8988T (cell line): ENCODE measurements at regions not wholly inside any gene's neighbourhood (a gene's known extent, or its start where the extent isn't known, plus 50 kb on each side); places are given as distances from the start of the nearest gene placed in this dataset.
"Not testable (repeated sequence)": the region's sequence is repeated elsewhere in the genome, so short reads cannot be mapped to it uniquely, and the experiment has no call there.

ENCODE experiments used
- DNase-seq: peaks from one replicate; pipeline ENCODE4 v3.0.0; 2011

- DNase-seq: no peak
Measured at GRCh38 chr1:104028416-104029035, 278.8 kb downstream of the AMY1C start.

GRCh38 chr1:104029456-104029970, 279.8 kb downstream of the AMY1C start:
- DNase-seq: no peak

- no peak for DNase-seq
Measured at GRCh38 chr1:104056786-104057185, 307.1 kb downstream of the AMY1C start.

- not testable (repeated sequence) for DNase-seq
Measured at GRCh38 chr1:104057219-104057898, 307.7 kb downstream of the AMY1C start.

GRCh38 chr1:104061637-104062036, 311.9 kb downstream of the AMY1C start:
- DNase-seq: not testable (repeated sequence)

GRCh38 chr1:104064399-104064798, 314.7 kb downstream of the AMY1C start:
- no peak for DNase-seq

- no peak for DNase-seq
Measured at GRCh38 chr1:104072915-104073371, 323.2 kb downstream of the AMY1C start.

GRCh38 chr1:104073463-104073902, 323.8 kb downstream of the AMY1C start:
- DNase-seq: no peak

GRCh38 chr1:104082221-104082620, 332.5 kb downstream of the AMY1C start:
- no peak for DNase-seq

GRCh38 chr1:104084380-104084779, 334.7 kb downstream of the AMY1C start:
- no peak for DNase-seq

- DNase-seq: no peak
Measured at GRCh38 chr1:104092698-104093097, 343.0 kb downstream of the AMY1C start.

GRCh38 chr1:104098837-104099236, 349.1 kb downstream of the AMY1C start:
- DNase-seq: no peak

GRCh38 chr1:104100115-104100514, 350.4 kb downstream of the AMY1C start:
- DNase-seq: no peak

- no peak for DNase-seq
Measured at GRCh38 chr1:104105465-104105864, 355.8 kb downstream of the AMY1C start.

- no peak for DNase-seq
Measured at GRCh38 chr1:104120525-104120924, 370.8 kb downstream of the AMY1C start.

- no peak for DNase-seq
Measured at GRCh38 chr1:104121271-104121670, 371.6 kb downstream of the AMY1C start.

GRCh38 chr1:104125266-104125665, 375.6 kb downstream of the AMY1C start:
- DNase-seq: no peak

GRCh38 chr1:104125970-104126369, 376.3 kb downstream of the AMY1C start:
- DNase-seq: no peak

- DNase-seq: no peak
Measured at GRCh38 chr1:104132382-104132973, 382.8 kb downstream of the AMY1C start.

GRCh38 chr1:104135036-104135435, 385.3 kb downstream of the AMY1C start:
- DNase-seq: not testable (repeated sequence)

GRCh38 chr1:104136621-104137020, 386.9 kb downstream of the AMY1C start:
- DNase-seq: no peak

GRCh38 chr1:104156738-104157137, 407.0 kb downstream of the AMY1C start:
- no peak for DNase-seq

- no peak for DNase-seq
Measured at GRCh38 chr1:104163912-104164476, 414.3 kb downstream of the AMY1C start.

- no peak for DNase-seq
Measured at GRCh38 chr1:104172243-104172681, 422.6 kb downstream of the AMY1C start.
